ENCODE measurements at regions not wholly inside any gene's neighbourhood (a gene's known extent, or its start where the extent isn't known, plus 50 kb on each side); places are given as distances from the start of the nearest gene placed in this dataset.

- no peak for DNase-seq
- Histone ChIP-seq H3K36me3 (ENCODE audit: control insufficient read depth in 4 of 4, insufficient read depth in 4 of 4, low read length in 4 of 4) (no peaks in the 10 kb centered on the region), H3K4me3 (no peak overlapping the region), H3K27me3 (ENCODE audit: control insufficient read depth in 3 of 3, insufficient read depth in 3 of 3, low read length in 2 of 3) (no peaks in the 10 kb centered on the region), H3K27ac (ENCODE audit: low read depth in 1 of 2, low read length in 1 of 2) (no peak overlapping the region), H3K9ac (ENCODE audit: insufficient read depth in 1 of 2, low read length in 2 of 2) (no peak overlapping the region), H3K4me1 (ENCODE audit: control insufficient read depth in 5 of 5, insufficient read depth in 5 of 5, low read length in 5 of 5) (peaks cover 0 to 4% (median 0%) of the 10 kb centered on the region in 5 donors), H3K9me3 (ENCODE audit: control insufficient read depth in 4 of 4, insufficient read depth in 3 of 4, low read length in 3 of 4) (no peaks in the 10 kb centered on the region)
- ATAC-seq (ENCODE audit: insufficient read depth, low FRiP score), result no peak
- WGBS, 2 donors, result 92 to 99% methylated on average over 3 of the region's 3 CpGs
- TF ChIP-seq CTCF (IDR thresholded peaks at IDR 0.05; ENCODE audit: control extremely low read depth, extremely low read depth), result no peak
These were observed 340.1 kb upstream of the ZFHX3 start for GRCh38 chr16:73387979-73388378.

- Histone ChIP-seq H3K9ac (ENCODE audit: insufficient read depth in 1 of 2, low read length in 2 of 2) (no peak overlapping the region), H3K9me3 (ENCODE audit: control insufficient read depth in 4 of 4, insufficient read depth in 3 of 4, low read length in 3 of 4) (no peaks in the 10 kb centered on the region), H3K36me3 (ENCODE audit: control insufficient read depth in 4 of 4, insufficient read depth in 4 of 4, low read length in 4 of 4) (no peaks in the 10 kb centered on the region), H3K27ac (ENCODE audit: low read depth in 1 of 2, low read length in 1 of 2) (no peak overlapping the region), H3K4me3 (no peak overlapping the region), H3K4me1 (ENCODE audit: control insufficient read depth in 5 of 5, insufficient read depth in 5 of 5, low read length in 5 of 5) (peaks cover 0 to 4% (median 0%) of the 10 kb centered on the region in 5 donors), H3K27me3 (ENCODE audit: control insufficient read depth in 3 of 3, insufficient read depth in 3 of 3, low read length in 2 of 3) (no peaks in the 10 kb centered on the region)
- WGBS, 2 donors, result 81 to 83% methylated on average over 5 of the region's 5 CpGs
- DNase-seq (no peak), ATAC-seq (ENCODE audit: insufficient read depth, low FRiP score) (no peak)
- TF ChIP-seq CTCF (IDR thresholded peaks at IDR 0.05; ENCODE audit: control extremely low read depth, extremely low read depth), result no peak
These were observed 337.8 kb upstream of the ZFHX3 start for GRCh38 chr16:73385696-73386095.

GRCh38 chr16:73384506-73385089, 336.7 kb upstream of the ZFHX3 start:
- no peak for TF ChIP-seq CTCF (IDR thresholded peaks at IDR 0.05; ENCODE audit: control extremely low read depth, extremely low read depth)
- no peaks in the 10 kb centered on the region for H3K9me3 ChIP-seq (ENCODE audit: control insufficient read depth in 4 of 4, insufficient read depth in 3 of 4, low read length in 3 of 4)
- H3K4me3 ChIP-seq, result no peak overlapping the region
- ATAC-seq (ENCODE audit: insufficient read depth, low FRiP score) (no peak), DNase-seq (no peak)
- WGBS, 2 donors, result 80 to 84% methylated on average over 5 of the region's 5 CpGs
- H3K27me3 ChIP-seq (ENCODE audit: control insufficient read depth in 3 of 3, insufficient read depth in 3 of 3, low read length in 2 of 3), result no peaks in the 10 kb centered on the region
- no peak overlapping the region for H3K9ac ChIP-seq (ENCODE audit: insufficient read depth in 1 of 2, low read length in 2 of 2)
- H3K27ac ChIP-seq (ENCODE audit: low read depth in 1 of 2, low read length in 1 of 2), result no peak overlapping the region
- no peaks in the 10 kb centered on the region for H3K36me3 ChIP-seq (ENCODE audit: control insufficient read depth in 4 of 4, insufficient read depth in 4 of 4, low read length in 4 of 4)
- peaks cover 0 to 4% (median 0%) of the 10 kb centered on the region in 5 donors for H3K4me1 ChIP-seq (ENCODE audit: control insufficient read depth in 5 of 5, insufficient read depth in 5 of 5, low read length in 5 of 5)

GRCh38 chr16:73383988-73384365, 336.0 kb upstream of the ZFHX3 start:
- TF ChIP-seq CTCF (IDR thresholded peaks at IDR 0.05; ENCODE audit: control extremely low read depth, extremely low read depth), result no peak
- WGBS, 2 donors, result 70 to 77% methylated on average over 3 of the region's 3 CpGs
- Histone ChIP-seq H3K36me3 (ENCODE audit: control insufficient read depth in 4 of 4, insufficient read depth in 4 of 4, low read length in 4 of 4) (no peaks in the 10 kb centered on the region), H3K9me3 (ENCODE audit: control insufficient read depth in 4 of 4, insufficient read depth in 3 of 4, low read length in 3 of 4) (no peaks in the 10 kb centered on the region), H3K4me3 (no peak overlapping the region), H3K9ac (ENCODE audit: insufficient read depth in 1 of 2, low read length in 2 of 2) (no peak overlapping the region), H3K4me1 (ENCODE audit: control insufficient read depth in 5 of 5, insufficient read depth in 5 of 5, low read length in 5 of 5) (peaks cover 0 to 2% (median 0%) of the 10 kb centered on the region in 5 donors), H3K27ac (ENCODE audit: low read depth in 1 of 2, low read length in 1 of 2) (no peak overlapping the region), H3K27me3 (ENCODE audit: control insufficient read depth in 3 of 3, insufficient read depth in 3 of 3, low read length in 2 of 3) (no peaks in the 10 kb centered on the region)
- DNase-seq (peak in 2 of 3 donors; percentile 36 to 41), ATAC-seq (ENCODE audit: insufficient read depth, low FRiP score) (no peak)

Data from lung (tissue), 11 donors.